ENCODE measurements at regions not wholly inside any gene's neighbourhood (a gene's known extent, or its start where the extent isn't known, plus 50 kb on each side); places are given as distances from the start of the nearest gene placed in this dataset.

DNA sequence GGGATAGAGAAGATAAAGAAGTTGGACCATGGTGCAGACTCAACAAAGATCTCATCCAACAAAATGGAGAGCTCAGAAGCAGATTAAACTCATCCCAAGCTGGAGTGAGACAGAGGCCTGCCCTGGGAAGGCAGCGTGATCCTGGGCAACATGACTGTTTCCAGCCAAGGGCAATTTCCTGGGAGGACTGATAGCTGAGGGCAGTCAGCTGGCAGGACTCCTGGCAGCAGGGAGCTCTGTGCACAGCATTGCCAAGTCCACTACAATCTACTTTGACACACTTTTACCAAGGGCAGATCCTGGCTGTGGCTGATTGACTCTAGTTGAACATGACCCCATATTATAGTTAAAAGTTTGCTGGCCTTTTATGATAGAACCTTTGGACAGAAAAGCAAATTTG is 357.3 kb upstream of the RASGEF1B start:
- no peak for DNase-seq (ENCODE audit: low read depth in 1 of 2, low spot score in 1 of 2)

- no peak for DNase-seq (ENCODE audit: low read depth in 1 of 2, low spot score in 1 of 2)
Observed at GRCh38 chr4:81827577-81828202, 356.0 kb upstream of the RASGEF1B start.

DNA sequence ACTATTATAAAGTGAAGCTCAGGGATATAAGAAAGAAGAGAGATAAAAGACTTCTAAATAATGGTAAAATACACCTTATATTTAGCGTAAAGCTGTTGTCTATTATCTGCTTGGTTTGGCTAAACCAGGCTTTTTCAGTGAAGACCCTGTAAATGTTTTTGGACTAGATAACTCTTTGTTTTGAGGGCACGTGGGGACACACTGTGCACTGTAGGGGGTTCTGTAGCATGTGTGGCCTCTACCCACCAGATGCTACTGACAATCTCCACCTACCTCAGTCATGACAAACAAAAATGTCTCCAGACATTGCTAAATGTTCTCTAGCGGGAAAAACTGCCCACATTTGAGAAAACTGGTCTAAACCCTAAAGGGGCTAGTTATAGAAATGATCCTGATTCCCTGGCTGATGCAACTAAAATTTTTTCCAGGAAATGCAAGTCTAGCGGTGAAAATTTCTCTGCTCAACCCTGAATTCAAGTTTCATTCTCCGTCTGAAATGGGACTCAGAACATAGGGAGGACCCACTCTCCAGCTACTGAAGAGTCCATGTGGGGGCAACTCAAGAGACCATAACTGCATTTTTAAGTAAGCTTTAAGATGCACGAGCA is 355.2 kb upstream of the RASGEF1B start:
- DNase-seq (ENCODE audit: low read depth in 1 of 2, low spot score in 1 of 2): no peak

- DNase-seq (ENCODE audit: low read depth in 1 of 2, low spot score in 1 of 2): no peak
Observed at GRCh38 chr4:81826335-81826734, 354.6 kb upstream of the RASGEF1B start.

- no peak for DNase-seq (ENCODE audit: low read depth in 1 of 2, low spot score in 1 of 2)
Observed at GRCh38 chr4:81818385-81818920, 346.7 kb upstream of the RASGEF1B start.

DNA sequence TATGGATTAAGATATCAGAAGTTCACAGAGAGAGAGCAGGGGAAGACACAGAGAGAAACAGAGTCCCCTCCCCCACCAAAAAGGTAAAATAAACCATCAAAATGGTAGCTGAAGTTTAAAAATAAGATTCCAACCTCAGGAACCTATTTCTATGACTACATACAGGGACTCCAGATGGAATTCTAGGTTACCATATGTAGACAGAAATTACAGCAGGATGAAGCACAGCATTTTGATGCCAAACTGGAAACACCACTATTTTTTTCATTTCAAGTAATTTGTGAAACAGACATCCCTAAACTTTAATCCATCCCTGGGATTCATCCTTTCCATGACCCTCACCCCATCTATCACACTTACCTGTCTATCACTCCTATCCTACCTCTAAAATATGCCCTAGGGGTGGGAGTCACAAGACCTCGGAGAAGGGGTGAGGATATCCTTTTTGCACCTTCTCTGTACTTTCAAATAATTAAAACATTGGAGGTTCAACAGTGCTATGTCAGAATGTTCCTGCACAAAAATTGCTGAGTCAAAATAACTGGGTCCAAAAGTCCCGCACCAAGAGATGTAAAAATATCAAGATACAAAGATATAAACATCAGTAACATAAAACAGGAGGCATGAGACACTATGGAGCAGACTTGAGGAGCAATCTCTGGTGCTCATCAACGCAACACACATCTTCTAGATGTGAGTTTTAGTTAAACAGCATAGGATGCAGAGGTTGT is 344.5 kb upstream of the RASGEF1B start:
- no peak for DNase-seq (ENCODE audit: low read depth in 1 of 2, low spot score in 1 of 2)

- DNase-seq (ENCODE audit: low read depth in 1 of 2, low spot score in 1 of 2): no peak
Observed at GRCh38 chr4:81814987-81815541, 343.4 kb upstream of the RASGEF1B start.

DNA sequence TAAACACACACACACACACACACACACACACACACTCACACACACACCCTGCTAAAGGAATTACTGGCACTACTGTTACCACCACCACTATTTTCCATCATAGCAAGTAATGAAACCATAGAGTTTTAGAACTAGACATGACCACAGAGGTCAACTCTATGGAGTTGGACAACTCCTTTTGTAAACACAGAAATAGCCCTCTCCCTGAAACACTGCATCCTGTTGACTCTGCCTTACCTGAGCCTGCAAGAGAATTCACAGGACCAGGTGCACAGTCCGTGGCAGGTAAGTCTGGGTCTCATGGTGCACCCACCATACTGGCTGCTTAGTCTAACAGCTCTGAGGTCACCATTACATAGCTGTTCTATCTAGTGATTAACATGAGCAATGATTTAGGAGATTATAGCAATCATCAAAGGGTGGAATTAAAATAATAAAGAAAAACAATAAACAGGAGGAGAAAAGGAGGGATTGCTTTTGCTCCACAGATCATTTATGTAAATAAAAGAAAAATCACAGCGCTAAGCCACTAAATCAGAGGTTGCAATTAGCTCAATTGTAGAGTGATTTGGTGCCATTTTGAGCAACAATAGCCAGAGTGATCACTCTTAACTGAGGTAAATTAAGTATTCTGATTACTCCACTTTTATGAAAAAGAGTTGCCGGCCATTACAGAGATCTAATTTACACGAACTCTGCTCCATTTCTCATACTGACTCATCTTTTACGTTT is 340.0 kb upstream of the RASGEF1B start:
- DNase-seq (ENCODE audit: low read depth in 1 of 2, low spot score in 1 of 2): no peak

GRCh38 chr4:81808011-81808672 is 336.4 kb upstream of the RASGEF1B start:
- DNase-seq (ENCODE audit: low read depth in 1 of 2, low spot score in 1 of 2): no peak

DNA sequence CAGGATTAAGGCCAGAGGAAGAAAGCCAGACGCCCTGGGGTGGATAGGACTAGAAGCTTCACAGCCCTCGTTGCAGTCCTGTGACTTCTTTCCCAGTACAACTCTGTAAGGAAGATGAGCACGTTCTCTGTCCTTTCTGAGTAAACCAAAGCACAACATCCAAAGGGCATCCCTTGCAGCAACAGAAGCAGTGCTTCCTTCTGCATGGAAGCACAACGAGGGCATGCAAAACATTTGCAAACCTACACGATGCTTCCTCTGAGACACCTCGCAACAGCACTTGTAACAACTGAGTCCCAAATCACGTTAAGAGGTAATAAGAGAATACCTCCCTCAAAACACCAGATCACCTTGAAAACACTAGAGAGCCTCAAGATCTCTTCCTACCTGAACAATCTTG is 335.7 kb upstream of the RASGEF1B start:
- no peak for DNase-seq (ENCODE audit: low read depth in 1 of 2, low spot score in 1 of 2)

DNA sequence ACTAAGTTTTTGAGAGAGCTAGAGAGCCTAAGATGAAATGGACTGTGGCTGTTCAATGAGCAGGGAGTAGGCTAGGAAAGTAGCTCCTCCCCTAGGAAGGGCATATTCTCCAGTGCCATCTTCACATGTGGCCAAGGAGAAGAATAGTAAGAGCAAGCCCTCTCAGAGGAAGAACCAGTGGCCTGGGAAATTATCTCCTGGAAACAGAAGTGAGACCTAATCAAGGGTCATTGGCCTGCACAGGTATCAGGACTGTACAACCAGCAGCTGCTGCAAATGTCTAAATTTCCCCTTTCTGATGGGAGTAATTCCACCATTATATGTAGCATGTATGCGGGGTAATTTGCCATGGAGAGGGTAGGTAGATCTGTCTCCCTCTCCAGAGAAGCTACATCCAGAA is 334.8 kb upstream of the RASGEF1B start:
- no peak for DNase-seq (ENCODE audit: low read depth in 1 of 2, low spot score in 1 of 2)

DNA sequence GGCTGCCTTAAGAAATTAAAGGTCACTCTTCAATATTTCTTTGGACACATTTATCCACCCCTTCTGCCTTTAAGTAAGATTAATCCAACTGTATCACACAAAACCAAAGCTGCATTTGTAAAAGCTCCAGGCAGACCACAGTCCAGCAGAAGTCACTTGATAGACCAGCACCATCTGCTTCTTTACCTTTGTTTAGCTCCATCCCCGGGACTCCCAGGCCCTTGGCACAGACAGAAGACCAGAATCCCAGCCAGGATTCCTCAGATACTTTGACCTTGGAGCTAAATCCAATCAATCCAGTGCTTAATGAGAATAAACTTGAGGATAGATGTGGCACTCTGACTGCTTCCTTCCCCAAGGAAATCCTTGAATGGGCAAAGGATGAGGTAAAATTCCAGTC is 333.1 kb upstream of the RASGEF1B start:
- no peak for DNase-seq (ENCODE audit: low read depth in 1 of 2, low spot score in 1 of 2)

- DNase-seq (ENCODE audit: low read depth in 1 of 2, low spot score in 1 of 2): no peak
Observed at GRCh38 chr4:81802285-81802846, 330.7 kb upstream of the RASGEF1B start.

- DNase-seq (ENCODE audit: low read depth in 1 of 2, low spot score in 1 of 2): no peak
Observed at GRCh38 chr4:81799371-81799770, 327.7 kb upstream of the RASGEF1B start.

- DNase-seq (ENCODE audit: low read depth in 1 of 2, low spot score in 1 of 2): no peak
Observed at GRCh38 chr4:81796790-81797528, 325.3 kb upstream of the RASGEF1B start.

DNA sequence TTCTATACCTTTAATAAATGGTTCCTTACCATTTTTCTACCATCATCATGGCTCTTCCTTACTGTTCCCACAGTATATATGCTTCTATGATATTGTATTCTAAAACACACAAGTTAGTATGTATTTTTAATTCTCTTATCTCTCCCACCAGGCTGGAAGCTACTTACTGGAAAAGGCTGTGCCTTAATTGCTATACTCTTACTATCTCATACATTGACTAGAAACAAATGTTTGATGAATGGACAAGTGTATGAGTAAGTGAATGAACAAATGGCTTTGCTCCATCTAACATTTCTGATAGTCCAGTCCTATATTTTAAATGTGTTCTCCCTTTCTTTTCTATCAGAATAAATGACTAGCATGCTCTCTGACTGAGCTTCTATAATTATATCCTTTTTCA is 320.8 kb upstream of the RASGEF1B start:
- no peak for DNase-seq (ENCODE audit: low read depth in 1 of 2, low spot score in 1 of 2)

DNA sequence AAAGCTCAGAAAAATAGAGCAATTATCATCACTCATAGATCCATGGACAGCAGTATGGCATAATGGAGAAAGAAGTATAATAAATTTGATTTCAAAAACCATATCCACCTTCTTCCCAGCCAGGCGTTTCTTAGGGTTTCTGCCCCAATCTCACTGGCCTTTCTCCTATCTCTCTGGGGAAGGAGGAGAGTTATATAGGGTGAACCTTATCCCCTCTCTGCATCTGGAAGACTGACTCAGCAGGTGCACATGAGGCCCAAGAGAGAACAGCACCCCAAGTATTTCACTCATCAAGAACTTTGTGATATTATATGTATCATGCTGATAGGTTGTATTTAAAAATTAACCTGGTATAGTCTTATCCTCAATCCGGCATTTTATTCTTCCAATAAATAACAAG is 318.8 kb upstream of the RASGEF1B start:
- no peak for DNase-seq (ENCODE audit: low read depth in 1 of 2, low spot score in 1 of 2)

DNA sequence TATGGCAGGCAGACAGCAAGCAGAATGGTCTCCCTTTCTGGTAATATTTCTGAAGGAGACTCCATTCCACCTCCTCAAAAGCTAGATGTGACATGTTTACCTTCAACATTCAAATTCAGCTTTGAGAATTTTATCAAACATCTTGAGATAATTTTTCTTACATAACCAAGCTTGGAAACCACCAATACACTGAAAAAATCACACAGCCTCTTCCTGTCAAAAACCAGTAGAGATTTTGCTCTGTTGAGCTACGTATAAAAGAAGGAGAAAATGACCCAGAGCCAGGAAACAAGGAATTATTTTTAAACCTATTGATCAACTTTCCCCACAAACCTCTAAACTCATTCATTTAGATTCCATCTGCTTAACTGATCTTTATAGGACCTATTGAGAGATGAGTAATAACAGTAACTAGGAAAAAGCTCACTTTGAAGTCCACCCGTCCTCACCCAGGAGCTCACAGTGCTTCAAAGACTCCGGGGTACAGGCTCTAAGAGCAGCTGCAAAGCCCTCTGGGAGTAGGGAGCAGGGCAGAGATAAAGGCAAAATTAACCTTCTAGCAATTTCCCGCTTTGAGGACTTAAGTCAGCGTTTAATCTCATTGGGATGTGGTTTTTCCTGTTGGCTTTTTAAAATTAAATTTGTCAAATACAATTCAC is 318.2 kb upstream of the RASGEF1B start:
- DNase-seq (ENCODE audit: low read depth in 1 of 2, low spot score in 1 of 2): no peak

DNA sequence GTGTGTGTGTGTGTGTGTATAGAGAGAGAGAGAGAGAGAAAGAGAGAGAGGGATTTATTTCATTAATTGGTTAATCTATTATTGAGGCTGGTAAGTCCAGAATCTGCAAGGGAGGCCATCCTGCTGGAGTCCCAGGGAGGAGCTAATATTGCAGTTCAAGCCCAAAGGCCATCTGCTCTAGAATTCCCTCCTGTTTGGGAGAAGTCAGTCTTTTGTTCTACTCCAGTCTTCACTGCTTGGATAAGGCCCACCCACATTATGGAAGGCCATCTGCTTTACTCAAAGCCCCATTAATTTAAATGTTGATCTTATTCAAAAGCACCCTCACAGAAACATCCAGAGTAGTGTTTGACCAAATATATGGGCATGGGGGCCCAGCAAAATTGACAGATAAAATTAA is 317.5 kb upstream of the RASGEF1B start:
- no peak for DNase-seq (ENCODE audit: low read depth in 1 of 2, low spot score in 1 of 2)
